Skin of body (tissue), 1 donor: ENCODE measurements at regions not wholly inside any gene's neighbourhood (a gene's known extent, or its start where the extent isn't known, plus 50 kb on each side); places are given as distances from the start of the nearest gene placed in this dataset.
"Not testable (repeated sequence)": the region's sequence is repeated elsewhere in the genome, so short reads cannot be mapped to it uniquely, and the experiment has no call there.

Experiments used
- DNase-seq: peaks from one replicate; lab custom pipeline; 2025; lab: John Stamatoyannopoulos, UW

DNA sequence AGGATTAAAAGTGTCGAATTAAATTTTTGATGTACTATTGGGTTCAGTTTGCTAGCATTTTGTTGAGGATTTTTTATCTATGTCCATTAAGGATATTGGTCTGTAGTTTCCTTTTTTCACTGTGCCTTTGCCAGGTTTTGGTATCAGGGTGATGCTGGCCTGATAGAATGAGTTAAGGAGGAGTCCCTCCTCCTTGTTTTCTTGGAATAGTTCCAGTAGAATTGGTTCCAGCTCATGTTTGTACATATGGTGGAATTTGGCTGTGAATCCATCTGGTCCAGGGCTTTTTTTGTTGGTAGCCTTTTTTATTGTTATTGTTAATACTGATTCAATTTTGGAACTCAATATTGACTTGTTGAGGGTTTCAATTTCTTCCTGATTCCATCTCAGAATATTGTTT is 141.8 kb downstream of the SIM1 start:
- DNase-seq = no peak

DNA sequence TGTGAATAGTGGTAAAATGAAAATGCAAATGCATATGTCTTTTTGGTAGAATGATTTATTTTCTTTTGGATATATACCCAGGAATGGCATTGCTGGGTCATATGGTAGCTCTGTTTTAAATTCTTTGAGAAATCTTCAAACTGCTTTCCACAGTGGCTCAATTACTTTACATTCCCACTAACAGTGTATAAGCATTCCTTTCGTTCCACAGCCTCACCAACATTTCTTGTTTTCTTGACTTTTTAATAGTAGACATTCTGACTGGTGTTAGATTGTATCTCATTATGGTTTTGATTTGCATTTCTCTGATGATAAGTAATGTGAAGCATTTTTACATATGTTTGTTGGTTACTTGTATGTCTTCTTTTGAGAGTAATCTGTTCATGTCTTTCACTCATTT is 144.0 kb downstream of the SIM1 start:
- no peak for DNase-seq

DNA sequence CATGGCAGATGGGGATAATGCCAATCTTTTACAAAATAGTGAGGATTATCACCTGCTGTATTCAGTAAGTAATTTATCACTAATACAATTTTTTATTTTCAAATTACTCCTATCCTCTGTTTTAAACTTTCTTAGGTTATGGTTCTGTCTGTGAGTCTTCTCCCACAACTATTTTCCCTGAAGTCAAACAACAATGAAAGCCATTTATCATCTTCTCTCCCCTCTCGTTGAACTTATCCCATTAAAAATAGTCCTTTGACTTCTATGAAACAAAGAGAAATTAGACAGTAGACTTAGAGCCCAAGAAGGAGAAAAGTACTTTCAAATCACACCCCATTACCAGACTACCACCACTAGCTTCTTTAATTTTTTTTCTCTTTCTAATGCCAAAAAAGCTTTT is 147.7 kb downstream of the SIM1 start:
- DNase-seq = no peak

DNA sequence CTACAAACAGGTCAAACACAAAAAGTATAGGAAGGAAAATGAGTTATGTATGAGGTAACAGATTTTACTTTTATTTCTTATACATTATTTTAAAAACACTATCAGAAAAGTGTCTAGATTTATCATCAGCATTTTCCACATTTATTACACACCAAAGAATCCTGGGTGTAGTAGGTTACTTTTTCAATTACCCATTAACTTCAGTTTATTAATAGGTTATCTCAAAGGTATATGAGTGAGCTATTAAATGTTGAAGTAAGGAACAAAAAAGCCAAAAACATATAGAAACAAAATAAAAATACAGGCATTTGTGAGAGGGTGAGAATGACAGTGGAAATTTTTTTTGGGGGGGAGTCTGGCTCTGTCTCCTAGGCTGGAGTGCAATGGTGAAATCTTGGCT is 150.5 kb downstream of the SIM1 start:
- no peak for DNase-seq

DNA sequence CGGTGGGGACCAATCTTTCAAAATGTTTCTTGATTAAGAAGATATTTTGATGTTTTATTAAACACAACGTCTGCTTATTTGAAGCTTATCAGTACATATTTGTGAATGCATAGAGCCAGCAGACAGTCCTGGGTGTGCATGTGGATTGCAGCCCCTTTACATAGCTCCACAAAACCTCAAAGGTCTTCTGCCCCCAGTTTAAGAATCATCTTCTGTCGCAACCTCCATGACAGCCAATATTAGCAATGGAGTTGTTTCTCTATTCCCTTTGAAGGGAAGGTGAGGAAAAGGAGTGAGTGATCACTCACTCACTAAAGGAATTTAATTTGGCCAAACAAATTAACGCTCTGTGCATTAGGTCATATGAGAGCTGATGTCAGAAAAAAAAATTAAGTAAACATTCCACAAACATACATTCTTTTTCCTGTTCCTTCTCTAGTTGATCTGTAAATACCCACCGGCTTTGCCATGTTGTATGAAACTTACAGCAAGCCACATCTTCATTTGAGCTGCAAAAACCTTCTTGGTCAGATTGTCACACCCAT is 152.9 kb downstream of the SIM1 start:
- DNase-seq = no peak

DNA sequence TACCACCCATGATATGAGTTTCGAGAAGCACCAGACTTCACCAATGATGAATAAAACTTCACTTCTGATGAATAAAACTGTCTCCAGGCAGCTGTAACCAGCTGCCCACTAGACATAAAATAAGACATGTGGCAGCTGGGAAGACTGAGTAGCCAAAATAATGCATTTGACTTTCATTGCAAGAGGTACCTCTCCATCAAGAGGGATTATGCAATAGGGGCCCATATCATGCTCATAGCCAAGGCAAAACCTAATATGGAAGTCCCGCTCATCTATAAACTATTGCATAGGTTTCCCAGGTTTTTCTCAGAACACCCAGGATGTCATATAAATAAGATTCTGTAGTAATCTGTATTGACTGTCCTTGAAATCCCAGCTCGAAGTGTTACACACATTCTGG is 155.5 kb downstream of the SIM1 start:
- DNase-seq = no peak

DNA sequence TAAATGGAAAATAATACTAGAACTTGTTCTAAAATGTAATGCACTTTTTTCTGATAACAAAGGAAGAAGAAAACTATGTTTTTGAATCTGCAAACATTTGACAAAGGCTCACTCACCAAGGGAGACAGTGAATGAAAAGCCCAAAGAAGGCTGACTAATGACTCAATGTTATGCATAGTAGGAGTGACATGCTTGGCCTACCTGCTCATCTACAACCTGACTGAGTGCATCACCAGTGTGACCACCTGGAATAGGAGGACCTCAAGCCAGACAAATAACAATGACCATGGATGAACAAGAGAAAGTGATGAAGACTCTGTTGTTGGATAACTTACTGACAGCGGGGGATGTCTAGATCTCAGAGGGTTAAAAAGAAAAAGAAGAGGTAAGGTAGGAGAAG is 157.2 kb downstream of the SIM1 start:
- DNase-seq = no peak

DNA sequence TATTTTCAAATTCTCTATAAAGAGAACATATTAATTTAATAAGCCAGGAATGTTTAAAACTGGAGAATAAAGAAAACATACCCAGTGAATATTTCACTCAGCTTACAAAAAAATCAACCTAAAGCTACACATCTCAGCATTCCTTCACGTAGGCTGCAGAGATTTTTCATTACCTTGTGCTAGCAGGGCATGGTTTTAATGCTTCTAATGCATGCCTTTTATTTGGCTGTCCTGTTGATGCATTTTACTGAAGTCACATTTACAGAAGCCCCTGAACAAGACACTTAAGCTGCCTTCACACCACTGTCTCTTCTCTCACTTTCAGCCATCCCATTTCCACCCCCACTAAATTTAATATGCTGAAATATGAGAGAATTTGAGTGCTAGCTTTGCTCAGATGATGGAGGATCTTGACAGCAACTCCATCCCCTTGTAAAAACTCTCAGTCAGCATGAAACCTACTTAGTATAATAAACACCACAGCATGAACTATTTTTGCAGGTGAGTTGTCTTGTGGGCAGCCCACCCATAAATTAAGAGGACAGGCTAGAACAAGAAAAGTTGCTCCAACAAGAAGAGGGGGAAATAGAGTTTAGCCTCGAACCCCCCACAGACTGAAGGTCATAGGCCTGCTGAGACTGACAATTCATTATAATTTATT is 159.4 kb downstream of the SIM1 start:
- DNase-seq = no peak

DNA sequence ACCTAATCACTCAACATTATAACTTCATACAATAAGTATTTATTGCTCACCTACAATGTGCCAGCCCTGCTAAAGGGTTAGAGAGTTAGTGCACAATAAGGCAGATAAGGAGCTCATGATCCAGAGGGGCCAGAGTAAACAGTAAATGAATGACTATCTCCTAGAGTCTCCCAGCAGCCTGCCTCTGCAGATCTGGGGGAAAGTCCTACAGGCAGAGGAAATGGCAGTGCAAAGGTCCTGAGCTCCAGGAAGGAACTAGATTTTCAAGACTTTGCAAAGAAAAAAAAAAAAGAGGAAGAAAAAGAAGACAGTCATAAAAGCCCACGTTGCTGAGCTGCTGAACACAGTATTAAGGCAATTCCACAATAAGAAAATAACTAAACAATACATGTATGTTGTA is 160.1 kb downstream of the SIM1 start:
- DNase-seq = no peak

DNA sequence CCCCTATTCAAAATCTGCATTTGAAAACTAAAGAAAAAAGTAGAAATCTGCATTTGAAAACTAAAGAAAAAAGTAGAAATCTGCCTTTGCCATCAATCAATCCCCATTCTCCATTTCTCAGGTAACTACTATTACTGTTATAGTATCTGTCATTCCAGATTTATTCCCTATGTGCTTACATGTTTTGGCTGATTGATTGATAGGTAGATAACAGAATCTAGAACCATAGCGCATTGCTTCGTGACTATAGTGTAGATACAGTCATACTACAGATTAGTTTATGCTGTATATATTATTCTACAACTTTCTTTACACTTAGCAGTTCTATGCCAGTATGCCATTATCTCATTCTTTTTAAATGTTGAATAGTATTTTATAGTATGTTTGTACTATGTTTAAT is 163.0 kb downstream of the SIM1 start:
- no peak for DNase-seq

DNA sequence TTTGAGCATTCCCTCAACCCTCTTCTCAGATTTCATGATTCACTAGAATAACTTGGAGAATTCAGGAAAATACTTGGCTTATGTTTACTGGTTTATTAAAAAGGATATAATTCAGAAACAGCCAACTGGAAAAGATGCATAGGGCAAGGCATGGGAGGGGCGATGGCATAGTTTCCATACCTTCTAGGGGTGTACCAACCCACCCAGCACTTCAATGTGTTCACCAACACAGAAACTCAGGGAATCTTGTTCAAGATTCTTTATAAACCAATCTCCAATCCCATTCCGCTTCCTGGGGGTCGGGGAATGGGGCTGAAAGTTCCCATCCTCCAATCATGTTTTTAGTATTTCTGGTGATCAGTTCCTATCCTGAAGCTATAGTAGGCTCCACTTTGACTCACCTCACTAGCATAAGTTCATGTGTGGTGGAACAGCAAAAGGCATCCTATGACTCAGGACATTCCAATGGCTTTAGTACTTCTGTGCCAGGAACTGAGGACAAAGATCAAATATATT is 164.4 kb downstream of the SIM1 start:
- no peak for DNase-seq

DNA sequence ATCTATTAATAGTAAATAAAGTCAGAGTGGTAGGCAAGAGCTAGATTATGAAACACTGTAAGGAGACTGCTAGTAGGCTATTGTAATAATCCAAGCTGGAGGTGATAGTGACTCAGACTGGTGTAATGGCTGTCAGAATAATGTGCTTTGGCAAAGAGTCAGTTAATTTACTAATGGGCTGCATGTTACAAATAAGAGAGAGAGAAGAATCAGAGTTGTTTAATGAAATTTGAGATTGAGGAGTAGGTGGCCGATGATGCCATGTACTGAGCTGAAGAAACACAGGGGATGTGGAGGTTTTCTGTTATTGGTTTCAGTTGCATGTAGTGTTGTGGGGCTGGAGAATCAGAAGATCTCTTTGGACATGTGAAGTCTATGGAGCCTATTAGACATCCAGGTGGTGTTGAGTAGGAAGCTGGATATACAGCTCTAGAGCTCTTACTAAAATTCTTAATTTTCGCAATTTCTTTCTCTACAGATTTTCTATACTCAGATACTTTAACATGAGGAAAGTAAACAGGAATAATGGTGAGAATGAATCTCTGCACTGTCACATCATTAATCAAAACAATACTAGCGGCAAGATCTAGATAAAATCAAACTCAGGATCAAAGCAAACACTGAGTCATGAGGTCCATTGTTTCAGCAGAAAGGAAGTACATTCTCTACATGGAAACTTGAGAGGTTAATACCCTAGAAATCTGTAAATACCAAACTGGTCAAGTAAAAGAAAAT is 167.7 kb downstream of the SIM1 start:
- no peak for DNase-seq

DNA sequence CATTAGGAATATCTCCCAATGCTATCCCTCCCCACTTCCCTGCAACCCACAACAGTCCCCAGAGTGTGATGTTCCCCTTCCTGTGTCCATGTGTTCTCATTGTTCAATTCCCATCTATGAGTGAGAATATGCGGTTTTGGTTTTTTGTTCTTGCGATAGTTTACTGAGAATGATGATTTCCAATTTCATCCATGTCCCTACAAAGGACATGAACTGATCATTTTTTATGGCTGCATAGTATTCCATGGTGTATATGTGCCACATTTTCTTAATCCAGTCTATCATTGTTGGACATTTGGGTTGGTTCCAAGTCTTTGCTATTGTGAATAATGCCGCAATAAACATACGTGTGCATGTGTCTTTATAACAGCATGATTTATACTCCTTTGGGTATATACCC is 169.5 kb downstream of the SIM1 start:
- not testable (repeated sequence) for DNase-seq

DNA sequence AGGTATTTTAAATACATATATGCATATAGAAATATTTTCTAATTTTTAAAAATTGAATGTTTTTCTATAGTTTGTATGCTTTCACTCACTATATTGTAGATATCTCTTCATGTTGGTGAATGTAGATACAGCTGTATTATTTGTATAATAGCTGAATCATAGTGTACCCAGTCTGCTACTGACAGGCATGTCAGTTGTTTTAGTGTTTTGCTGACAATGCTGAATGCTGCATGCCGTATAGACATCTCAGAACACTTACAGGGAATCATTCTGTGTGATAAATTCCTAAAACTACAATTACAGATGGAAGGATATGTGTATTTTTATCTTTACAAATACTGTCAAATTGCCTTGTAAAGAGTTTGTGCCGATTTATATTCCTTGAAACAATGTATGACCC is 175.4 kb downstream of the SIM1 start:
- no peak for DNase-seq

DNA sequence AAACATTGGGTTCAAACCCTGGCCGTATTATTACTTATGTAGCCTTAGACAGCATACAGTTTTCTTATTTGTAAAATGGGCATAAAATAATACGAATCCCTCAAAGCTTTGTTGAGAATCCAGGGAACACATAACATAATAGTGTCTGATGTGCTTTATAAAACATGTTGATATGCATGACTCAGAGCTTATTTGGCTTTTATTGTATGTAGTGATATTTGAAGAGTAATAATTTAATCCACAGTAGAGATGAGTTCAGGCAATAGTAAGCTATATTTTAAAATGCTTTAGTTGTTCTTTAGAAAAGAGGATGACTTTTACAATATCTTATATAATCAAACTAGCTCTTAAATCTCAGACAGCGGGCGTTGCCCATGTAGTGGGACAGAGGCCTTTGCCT is 176.4 kb downstream of the SIM1 start:
- DNase-seq = no peak

DNA sequence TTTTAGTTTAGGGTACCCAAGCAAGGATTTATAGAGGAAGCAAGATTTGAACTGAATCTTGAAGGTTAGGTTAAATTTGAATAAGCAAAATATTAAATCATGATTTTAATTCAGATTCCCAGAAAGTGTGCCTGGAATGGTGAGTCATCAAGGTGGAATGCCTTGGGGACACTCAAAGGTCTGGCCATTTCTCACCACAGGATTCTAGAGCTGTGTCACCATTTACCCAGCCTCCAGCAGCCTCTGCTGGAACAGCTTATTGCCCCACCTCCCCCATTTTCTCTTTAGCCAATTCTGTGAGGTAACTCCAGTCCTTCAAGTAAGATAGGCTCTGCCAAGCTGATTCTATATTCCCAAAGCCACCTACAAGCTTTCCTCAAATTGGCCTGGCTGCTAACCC is 181.4 kb downstream of the SIM1 start:
- DNase-seq = no peak

DNA sequence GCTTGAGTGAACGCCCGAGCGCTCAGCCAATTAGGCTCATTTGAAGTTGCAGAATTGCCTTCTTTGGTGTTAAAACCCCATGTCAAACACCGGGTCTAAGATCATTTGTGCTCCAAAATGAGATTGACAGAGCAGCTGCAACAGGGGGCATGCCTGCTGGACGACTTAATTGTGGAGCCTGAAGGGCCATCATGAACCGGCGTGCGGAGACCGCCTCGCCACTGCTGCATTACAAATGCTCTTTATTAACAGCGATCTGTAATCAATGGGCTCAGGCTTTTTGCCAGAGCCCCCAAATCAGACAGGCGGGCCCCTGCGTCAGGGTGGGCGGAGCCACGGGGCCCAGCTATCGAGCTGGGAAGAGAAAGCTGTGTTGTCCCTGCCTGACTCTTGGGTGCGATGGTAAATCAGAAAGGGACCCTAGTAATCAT is 183.2 kb downstream of the SIM1 start:
- DNase-seq = no peak

DNA sequence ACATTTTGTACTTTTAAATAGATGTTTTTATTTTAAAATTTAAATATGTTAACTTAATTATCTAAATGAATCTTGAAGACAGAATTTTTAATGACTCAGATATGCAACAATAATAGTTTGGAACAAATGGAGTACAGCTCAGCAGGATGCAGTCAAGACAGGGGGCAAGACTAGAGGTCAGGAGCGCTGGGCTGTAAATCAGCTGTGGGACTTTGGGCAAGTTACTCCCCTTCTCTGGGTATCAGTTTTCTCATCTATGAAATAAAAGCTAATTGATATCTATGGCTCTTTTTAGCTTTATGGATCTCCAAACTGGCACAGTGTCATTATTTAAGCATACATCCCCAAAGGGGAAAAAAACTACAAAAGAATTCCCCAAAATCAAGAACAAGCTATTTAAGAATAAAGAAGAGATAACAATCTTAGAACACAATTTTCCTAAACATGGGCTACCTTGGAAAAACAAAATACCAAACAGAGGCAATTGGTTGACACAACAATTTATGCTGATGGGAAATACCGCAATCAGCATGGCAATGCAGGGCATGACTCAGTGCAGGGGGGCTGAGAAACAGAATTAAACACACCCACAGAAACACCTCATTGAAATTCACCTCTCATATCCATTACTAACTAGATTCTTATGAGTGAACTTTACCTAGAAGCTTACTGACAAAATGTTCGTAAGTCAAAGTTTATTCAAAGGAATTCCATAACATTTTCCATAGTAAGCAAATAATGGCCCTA is 188.2 kb downstream of the SIM1 start:
- DNase-seq = no peak

DNA sequence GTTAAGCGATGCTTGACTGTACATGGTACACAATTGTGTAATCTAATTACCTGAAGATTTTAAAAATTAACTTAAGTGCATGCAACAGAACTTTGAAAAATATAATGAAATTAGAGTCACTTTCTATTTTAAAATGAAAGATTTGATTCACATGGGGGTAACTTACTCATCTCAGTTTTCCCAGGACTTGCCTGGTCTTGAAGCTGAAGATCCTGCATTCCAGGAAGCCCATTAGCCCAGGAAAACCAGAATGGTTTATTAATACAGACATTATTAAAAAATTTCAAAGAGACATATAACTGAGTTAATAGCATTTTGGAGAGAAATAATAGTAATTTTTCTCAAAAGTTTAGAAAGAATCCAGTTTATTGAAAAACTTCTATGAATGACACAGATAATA is 190.6 kb downstream of the SIM1 start:
- no peak for DNase-seq

DNA sequence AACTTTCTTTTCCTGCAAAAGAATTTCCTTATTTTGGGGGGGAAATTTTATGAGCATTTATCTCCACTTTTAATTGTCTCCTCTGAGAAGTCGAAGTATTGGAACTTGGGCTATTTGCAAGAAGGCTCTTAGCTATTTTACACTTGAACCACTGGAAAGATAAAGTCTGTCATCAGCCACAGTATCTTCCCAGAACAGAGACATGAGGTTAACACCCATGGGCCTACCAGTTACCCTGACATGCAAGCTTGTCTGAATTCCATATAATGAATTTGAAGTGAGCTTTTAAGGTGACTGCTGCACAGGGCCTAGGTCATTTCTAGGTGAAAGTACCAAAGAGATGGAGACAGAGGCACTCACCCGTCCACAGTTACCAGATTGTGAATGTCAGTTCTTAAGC is 193.1 kb downstream of the SIM1 start:
- no peak for DNase-seq

DNA sequence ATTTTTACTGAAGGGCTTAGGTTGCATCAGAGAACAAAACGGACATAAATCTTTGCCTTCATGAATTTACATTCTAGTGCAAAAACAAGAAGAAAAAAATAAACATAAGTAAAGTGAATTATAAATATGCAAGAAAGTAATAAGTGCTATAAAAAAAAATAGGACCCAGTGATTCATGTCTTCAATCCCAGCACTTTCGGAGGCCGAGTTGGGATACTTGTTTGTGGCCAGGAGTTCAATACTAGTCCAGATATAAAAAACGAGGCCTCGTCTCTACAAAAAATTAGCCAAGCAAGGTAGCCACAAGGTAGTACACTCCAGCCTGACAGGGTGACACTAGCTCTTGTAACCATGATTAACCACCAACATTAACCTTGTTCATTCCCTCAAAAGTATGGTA is 193.5 kb downstream of the SIM1 start:
- DNase-seq = no peak

DNA sequence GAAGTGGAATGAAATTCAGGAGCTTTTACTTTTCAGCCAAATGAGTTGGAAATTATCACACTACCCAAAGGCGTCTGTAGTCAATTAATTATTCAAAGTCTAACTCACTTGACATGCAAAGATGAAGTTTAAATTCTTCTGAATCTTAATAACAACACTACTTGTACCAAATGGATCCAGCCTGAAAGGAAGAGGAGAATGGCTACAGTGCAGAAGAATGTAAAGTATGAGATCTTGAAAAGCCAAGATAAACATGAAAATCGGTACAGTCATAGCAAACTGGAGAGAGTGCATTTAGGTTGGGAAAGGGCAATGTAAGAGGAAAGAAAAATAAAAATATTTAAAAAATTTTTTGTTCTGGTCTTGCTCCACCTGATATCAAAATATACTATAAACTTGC is 195.5 kb downstream of the SIM1 start:
- DNase-seq = no peak
